ENCODE measurements at regions not wholly inside any gene's neighbourhood (a gene's known extent, or its start where the extent isn't known, plus 50 kb on each side); places are given as distances from the start of the nearest gene placed in this dataset.

GRCh38 chr13:97120346-97120745 lies 101.8 kb upstream of the MBNL2 start:
- no peaks in the 10 kb centered on the region for H3K36me3 ChIP-seq (replicated peaks; ENCODE audit: insufficient read depth, low read length)
- no peaks in the 10 kb centered on the region for H3K4me1 ChIP-seq (ENCODE audit: low read length)
- no peaks in the 10 kb centered on the region for H3K9me2 ChIP-seq (replicated peaks; ENCODE audit: insufficient read depth, low read length)
- no peak overlapping the region for H2AFZ ChIP-seq (ENCODE audit: low read length)
- H3K27me3 ChIP-seq (replicated peaks; ENCODE audit: insufficient read depth, low read length): no peaks in the 10 kb centered on the region
- H3K9me3 ChIP-seq (replicated peaks; ENCODE audit: insufficient read depth, low read length): no peaks in the 10 kb centered on the region
- no peaks in the 10 kb centered on the region for H3F3A ChIP-seq (ENCODE audit: insufficient read depth, low read length)
- no peak for TF ChIP-seq CTCF (IDR thresholded peaks at IDR 0.05; ENCODE audit: low read length)
- TF ChIP-seq EZH2phosphoT487 (IDR thresholded peaks at IDR 0.05; ENCODE audit: low read length): no peak
- no peak for TF ChIP-seq EZH2 (optimal IDR thresholded peaks at IDR 0.05; ENCODE audit: low read depth, low read length)
- no peaks in the 10 kb centered on the region for H3K79me2 ChIP-seq (ENCODE audit: low read length)
- H3K27ac ChIP-seq (ENCODE audit: low read length): no peak overlapping the region
- DNase-seq: no peak
- no peak overlapping the region for H3K4me3 ChIP-seq (ENCODE audit: low read length)
- H3K9ac ChIP-seq (ENCODE audit: low read length): no peak overlapping the region
- no peaks in the 10 kb centered on the region for H4K20me1 ChIP-seq (ENCODE audit: insufficient read depth, low read length)
- no peak overlapping the region for H3K4me2 ChIP-seq (ENCODE audit: low read depth, low read length)

- no peaks in the 10 kb centered on the region for H3K79me2 ChIP-seq (ENCODE audit: low read length)
- H3F3A ChIP-seq (ENCODE audit: insufficient read depth, low read length): no peaks in the 10 kb centered on the region
- H3K9me2 ChIP-seq (replicated peaks; ENCODE audit: insufficient read depth, low read length): no peaks in the 10 kb centered on the region
- no peaks in the 10 kb centered on the region for H3K4me1 ChIP-seq (ENCODE audit: low read length)
- no peak overlapping the region for H2AFZ ChIP-seq (ENCODE audit: low read length)
- no peak for TF ChIP-seq EZH2phosphoT487 (IDR thresholded peaks at IDR 0.05; ENCODE audit: low read length)
- TF ChIP-seq EZH2 (optimal IDR thresholded peaks at IDR 0.05; ENCODE audit: low read depth, low read length): no peak
- H3K9ac ChIP-seq (ENCODE audit: low read length): no peak overlapping the region
- no peak overlapping the region for H3K27ac ChIP-seq (ENCODE audit: low read length)
- H3K36me3 ChIP-seq (replicated peaks; ENCODE audit: insufficient read depth, low read length): no peaks in the 10 kb centered on the region
- H3K9me3 ChIP-seq (replicated peaks; ENCODE audit: insufficient read depth, low read length): no peaks in the 10 kb centered on the region
- no peak overlapping the region for H3K4me2 ChIP-seq (ENCODE audit: low read depth, low read length)
- DNase-seq: no peak
- H4K20me1 ChIP-seq (ENCODE audit: insufficient read depth, low read length): no peaks in the 10 kb centered on the region
- H3K4me3 ChIP-seq (ENCODE audit: low read length): no peak overlapping the region
- H3K27me3 ChIP-seq (replicated peaks; ENCODE audit: insufficient read depth, low read length): no peaks in the 10 kb centered on the region
These were observed 101.2 kb upstream of the MBNL2 start for GRCh38 chr13:97120976-97121375.

GRCh38 chr13:97121894-97122293 lies 100.2 kb upstream of the MBNL2 start:
- Histone ChIP-seq H3K9me3 (replicated peaks; ENCODE audit: insufficient read depth, low read length) (no peaks in the 10 kb centered on the region), H3K27ac (ENCODE audit: low read length) (no peak overlapping the region), H3K79me2 (ENCODE audit: low read length) (no peaks in the 10 kb centered on the region), H3K4me2 (ENCODE audit: low read depth, low read length) (no peak overlapping the region), H3F3A (ENCODE audit: insufficient read depth, low read length) (no peaks in the 10 kb centered on the region), H4K20me1 (ENCODE audit: insufficient read depth, low read length) (no peaks in the 10 kb centered on the region), H2AFZ (ENCODE audit: low read length) (no peak overlapping the region), H3K4me3 (ENCODE audit: low read length) (no peak overlapping the region), H3K9ac (ENCODE audit: low read length) (no peak overlapping the region), H3K27me3 (replicated peaks; ENCODE audit: insufficient read depth, low read length) (no peaks in the 10 kb centered on the region), H3K9me2 (replicated peaks; ENCODE audit: insufficient read depth, low read length) (no peaks in the 10 kb centered on the region), H3K36me3 (replicated peaks; ENCODE audit: insufficient read depth, low read length) (no peaks in the 10 kb centered on the region), H3K4me1 (ENCODE audit: low read length) (no peaks in the 10 kb centered on the region)
- DNase-seq: no peak
- TF ChIP-seq CTCF (IDR thresholded peaks at IDR 0.05; ENCODE audit: low read length): no peak
- no peak for TF ChIP-seq EZH2 (optimal IDR thresholded peaks at IDR 0.05; ENCODE audit: low read depth, low read length)
- no peak for TF ChIP-seq EZH2phosphoT487 (IDR thresholded peaks at IDR 0.05; ENCODE audit: low read length)

GRCh38 chr13:97122381-97122996 lies 99.6 kb upstream of the MBNL2 start:
- Histone ChIP-seq H3K27me3 (replicated peaks; ENCODE audit: insufficient read depth, low read length) (no peaks in the 10 kb centered on the region), H3K4me1 (ENCODE audit: low read length) (no peaks in the 10 kb centered on the region), H2AFZ (ENCODE audit: low read length) (no peak overlapping the region), H3K4me2 (ENCODE audit: low read depth, low read length) (no peak overlapping the region), H3K9me2 (replicated peaks; ENCODE audit: insufficient read depth, low read length) (no peaks in the 10 kb centered on the region), H3K9me3 (replicated peaks; ENCODE audit: insufficient read depth, low read length) (no peaks in the 10 kb centered on the region), H3K79me2 (ENCODE audit: low read length) (no peaks in the 10 kb centered on the region), H4K20me1 (ENCODE audit: insufficient read depth, low read length) (no peaks in the 10 kb centered on the region), H3K36me3 (replicated peaks; ENCODE audit: insufficient read depth, low read length) (no peaks in the 10 kb centered on the region), H3K9ac (ENCODE audit: low read length) (no peak overlapping the region), H3F3A (ENCODE audit: insufficient read depth, low read length) (no peaks in the 10 kb centered on the region), H3K4me3 (ENCODE audit: low read length) (no peak overlapping the region), H3K27ac (ENCODE audit: low read length) (no peak overlapping the region)
- DNase-seq: no peak
- no peak for TF ChIP-seq CTCF (IDR thresholded peaks at IDR 0.05; ENCODE audit: low read length)
- TF ChIP-seq EZH2 (optimal IDR thresholded peaks at IDR 0.05; ENCODE audit: low read depth, low read length): no peak
- TF ChIP-seq EZH2phosphoT487 (IDR thresholded peaks at IDR 0.05; ENCODE audit: low read length): no peak

All from MM.1S (cell line).